ENCODE measurements at regions not wholly inside any gene's neighbourhood (a gene's known extent, or its start where the extent isn't known, plus 50 kb on each side); places are given as distances from the start of the nearest gene placed in this dataset.

DNA sequence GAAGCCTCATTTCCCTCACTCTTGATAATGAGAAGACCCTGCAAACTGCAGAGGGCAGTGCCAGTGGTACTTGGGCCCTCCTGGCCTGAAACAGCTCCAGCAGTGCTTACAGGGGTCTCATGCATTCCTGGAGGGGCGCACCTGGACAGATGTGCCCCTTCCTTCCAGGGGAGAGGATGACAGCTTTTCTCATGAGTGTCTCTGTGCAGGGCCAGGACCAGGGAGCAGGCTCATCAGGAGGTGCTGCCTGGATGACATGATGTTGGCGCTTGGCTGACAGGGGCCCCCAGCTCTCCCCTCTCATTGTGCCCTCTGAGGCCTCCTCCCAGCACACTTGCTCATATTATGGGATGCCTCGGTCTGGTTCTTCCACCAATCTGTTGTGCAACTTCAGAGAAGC is 95.1 kb upstream of the MYCN start (continued):
- no peak for TF ChIP-seq GABPA (IDR thresholded peaks at IDR 0.05; ENCODE audit: borderline replicate concordance, insufficient read depth, low read length)
- TF ChIP-seq JUND (IDR thresholded peaks at IDR 0.05; ENCODE audit: low read length) = no peak
- no peak for TF ChIP-seq YY1 (IDR thresholded peaks at IDR 0.05; ENCODE audit: low read depth, low read length)
- TF ChIP-seq SAP30 (IDR thresholded peaks at IDR 0.05; ENCODE audit: insufficient read depth, insufficient replicate concordance, low read length) = no peak
